Endothelial cell of umbilical vein (primary cell): ENCODE measurements at regions not wholly inside any gene's neighbourhood (a gene's known extent, or its start where the extent isn't known, plus 50 kb on each side); places are given as distances from the start of the nearest gene placed in this dataset.

Experiments used
- CTCF ChIP-seq, 2 donors: IDR thresholded peaks; 1 replicate in 1 of 2; 2 replicates in 1 of 2; pipeline ENCODE4 v1.5.1; 2011; ENCODE audit warnings: low read length in 2 of 2, mild to moderate bottlenecking in 2 of 2, moderate library complexity in 2 of 2, control low read depth in 1 of 2, inconsistent platforms in 1 of 2, low read depth in 1 of 2; ENCODE audit not compliant: insufficient read depth in 1 of 2; ENCODE audit errors: extremely low read depth in 1 of 2
- EZH2 ChIP-seq: IDR thresholded peaks from 2 replicates; pipeline ENCODE4 v1.6.1; 2012; ENCODE audit warnings: borderline replicate concordance, low read depth, mild to moderate bottlenecking, moderate library complexity, low read length, inconsistent platforms; ENCODE audit not compliant: severe bottlenecking
- FOS ChIP-seq: IDR thresholded peaks from 2 replicates; pipeline ENCODE4 v1.6.1; 2011; ENCODE audit warnings: mild to moderate bottlenecking, low read length, moderate library complexity, borderline replicate concordance; ENCODE audit not compliant: insufficient read depth
- GATA2 ChIP-seq: IDR thresholded peaks from 2 replicates; pipeline ENCODE4 v1.7.0; 2011; ENCODE audit warnings: low read depth, mild to moderate bottlenecking, moderate library complexity, mixed read lengths, low read length; ENCODE audit not compliant: insufficient read length, insufficient read depth
- MAX ChIP-seq: IDR thresholded peaks from 2 replicates; pipeline ENCODE4 v1.6.1; 2011; ENCODE audit not compliant: insufficient read depth, insufficient read length
- MYC ChIP-seq: IDR thresholded peaks from one replicate; pipeline ENCODE4 v1.6.1; 2011; ENCODE audit warnings: mild to moderate bottlenecking, low read depth, low read length
- POLR2A ChIP-seq: IDR thresholded peaks from 2 replicates; pipeline ENCODE4 v1.6.1; 2012; ENCODE audit warnings: low read depth, mild to moderate bottlenecking, control low read depth, low read length
- POLR2AphosphoS5 ChIP-seq: IDR thresholded peaks from 2 replicates; pipeline ENCODE4 v1.6.1; 2012; ENCODE audit warnings: low read depth, mild to moderate bottlenecking, control low read depth, low read length, moderate library complexity; ENCODE audit not compliant: insufficient read depth

- TF ChIP-seq MYC (no peak), POLR2AphosphoS5 (no peak), EZH2 (no peak), CTCF (IDR thresholded peaks at IDR 0.05; ENCODE audit: extremely low read depth in 1 of 2, insufficient read depth in 1 of 2, low read depth in 1 of 2, low read length in 2 of 2) (no peak), POLR2A (no peak), MAX (no peak), FOS (no peak), GATA2 (no peak)
Observed at GRCh38 chr1:87820668-87821334, 492.1 kb downstream of the LMO4 start.
